GM23338 (cell line): ENCODE measurements at regions not wholly inside any gene's neighbourhood (a gene's known extent, or its start where the extent isn't known, plus 50 kb on each side); places are given as distances from the start of the nearest gene placed in this dataset.

Source experiments
- ATAC-seq: fragments of 200-7000 bp; cut with Tn5 transposase; 3 replicates; pipeline ENCODE4 v1.9.1; 2020
- DNase-seq: peaks from one replicate; pipeline ENCODE4 v3.0.0-alpha.2; 2015; ENCODE audit warnings: low spot score
- H2AFZ ChIP-seq: fragments of 200-600 bp; sonication (generic); 2 replicates; pipeline ENCODE4 v1.8.0; 2016; ENCODE audit warnings: antibody characterized with exemption, mild to moderate bottlenecking, moderate library complexity
- H3F3A ChIP-seq: fragments of 200-600 bp; sonication (generic); replicated peaks from 2 replicates; pipeline ENCODE4 v1.8.0; 2017; ENCODE audit warnings: antibody characterized with exemption, mixed run types, low read depth
- H3K27ac ChIP-seq: fragments of 200-600 bp; sonication (generic); 2 replicates; pipeline ENCODE4 v1.6.1; 2016; ENCODE audit warnings: low read depth
- H3K27me3 ChIP-seq: fragments of 200-600 bp; sonication (generic); 2 replicates; pipeline ENCODE4 v1.8.0; 2016; ENCODE audit warnings: mild to moderate bottlenecking, mixed run types, moderate library complexity; ENCODE audit not compliant: insufficient read depth
- H3K36me3 ChIP-seq: fragments of 200-600 bp; sonication (generic); 2 replicates; pipeline ENCODE4 v1.8.0; 2016; ENCODE audit warnings: mild to moderate bottlenecking; ENCODE audit not compliant: insufficient read depth
- H3K4me1 ChIP-seq: fragments of 200-600 bp; sonication (generic); 2 replicates; pipeline ENCODE4 v1.8.0; 2016; ENCODE audit warnings: mild to moderate bottlenecking, moderate library complexity; ENCODE audit not compliant: insufficient read depth
- H3K4me2 ChIP-seq: fragments of 200-600 bp; sonication (generic); 2 replicates; pipeline ENCODE4 v1.7.1; 2017; ENCODE audit warnings: mixed run types
- H3K4me3 ChIP-seq: fragments of 200-600 bp; sonication (generic); 2 replicates; pipeline ENCODE4 v1.6.1; 2016; ENCODE audit warnings: mixed run types
- H3K79me2 ChIP-seq: fragments of 200-600 bp; sonication (generic); replicated peaks from 2 replicates; pipeline ENCODE4 v1.8.0; 2017; ENCODE audit warnings: mild to moderate bottlenecking; ENCODE audit not compliant: insufficient read depth
- H3K9me2 ChIP-seq: fragments of 200-600 bp; sonication (generic); 2 replicates; pipeline ENCODE4 v1.8.0; 2017; ENCODE audit not compliant: insufficient read depth
- H4K20me1 ChIP-seq: fragments of 200-600 bp; sonication (generic); replicated peaks from 2 replicates; pipeline ENCODE4 v1.8.0; 2017; ENCODE audit warnings: mild to moderate bottlenecking; ENCODE audit not compliant: insufficient read depth
- H3K27ac Mint-ChIP-seq: 2 replicates; pipeline ENCODE4 v1.8.0; 2020; ENCODE audit warnings: inconsistent platforms, mild to moderate bottlenecking, moderate library complexity, mixed read lengths
- H3K27me3 Mint-ChIP-seq: 3 replicates; pipeline ENCODE4 v1.8.0; 2022; ENCODE audit warnings: low read depth, mild to moderate bottlenecking, moderate library complexity, mixed read lengths, inconsistent platforms; ENCODE audit not compliant: insufficient read depth, poor library complexity
- H3K36me3 Mint-ChIP-seq: 3 replicates; pipeline ENCODE4 v1.8.0; 2021; ENCODE audit warnings: low read depth, mild to moderate bottlenecking, inconsistent platforms, moderate library complexity, mixed read lengths
- H3K4me1 Mint-ChIP-seq: 3 replicates; pipeline ENCODE4 v1.8.0; 2020; ENCODE audit warnings: mild to moderate bottlenecking, inconsistent platforms, mixed read lengths
- H3K4me3 Mint-ChIP-seq: 3 replicates; pipeline ENCODE4 v1.8.0; 2021; ENCODE audit warnings: moderate library complexity, mild to moderate bottlenecking, inconsistent platforms, mixed read lengths
- H3K9me3 Mint-ChIP-seq: 3 replicates; pipeline ENCODE4 v1.8.0; 2020; ENCODE audit warnings: moderate library complexity, mild to moderate bottlenecking, inconsistent platforms, mixed read lengths
- CREB1 ChIP-seq: fragments of 250-450 bp; sonication (Bioruptor Pico); IDR thresholded peaks from 2 replicates; pipeline ENCODE4 v1.5.0; 2020; ENCODE audit warnings: low read depth, mild to moderate bottlenecking, moderate library complexity
- EZH2 ChIP-seq: fragments of 200-600 bp; sonication (generic); IDR thresholded peaks from one replicate; pipeline ENCODE4 v1.8.0; 2017; ENCODE audit warnings: antibody characterized with exemption, mild to moderate bottlenecking, low read depth; ENCODE audit not compliant: unreplicated experiment
- POLR2AphosphoS5 ChIP-seq: IDR thresholded peaks from 2 replicates; pipeline ENCODE4 v1.6.1; 2016; ENCODE audit warnings: antibody characterized with exemption, low read depth
- STAT1 ChIP-seq: IDR thresholded peaks from one replicate; pipeline ENCODE4 v1.6.1; 2016; ENCODE audit warnings: antibody characterized with exemption; ENCODE audit not compliant: unreplicated experiment
- ZNF114 ChIP-seq: fragments of 250-450 bp; sonication (Bioruptor Pico); IDR thresholded peaks from 2 replicates; pipeline ENCODE4 v1.5.0; 2020; ENCODE audit warnings: mild to moderate bottlenecking, moderate library complexity
- TF ChIP-seq, protein P1 (sequence below): fragments of 250-450 bp; sonication (Bioruptor Pico); IDR thresholded peaks from 2 replicates; pipeline ENCODE4 v1.5.0; 2020; ENCODE audit warnings: mild to moderate bottlenecking, moderate library complexity
- TF ChIP-seq, protein P2 (sequence below): IDR thresholded peaks from one replicate; pipeline ENCODE4 v1.6.1; 2018; ENCODE audit warnings: antibody characterized with exemption; ENCODE audit not compliant: unreplicated experiment

DNA sequence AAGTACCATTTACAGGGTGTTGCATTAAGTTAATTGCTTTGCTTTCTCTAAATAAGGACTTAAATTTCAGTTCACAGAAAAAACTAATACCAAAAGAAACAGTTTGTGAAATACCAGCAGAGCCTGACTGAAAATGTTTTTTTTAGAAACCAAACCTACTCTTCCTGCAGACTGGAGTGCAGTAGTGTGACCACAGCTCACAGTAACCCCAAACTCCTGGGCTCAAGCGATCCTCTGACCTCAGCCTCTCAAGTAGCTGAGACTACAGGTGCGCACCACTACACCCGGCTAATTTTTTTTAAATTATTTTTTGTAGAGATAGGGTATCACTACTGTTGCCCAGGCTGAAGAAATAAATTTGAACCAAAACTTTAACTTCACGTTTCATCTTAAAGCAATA is 103.5 kb upstream of the PLEKHA5 start:
- H3K4me1 ChIP-seq = peaks cover 24% of the 10 kb centered on the region
- 0 out of 2 replicates have a peak, but pooled peaks cover 2% of the 10 kb centered on the region for H3K9me2 ChIP-seq
- no peaks in the 10 kb centered on the region for H3K27me3 ChIP-seq
- H3K27ac ChIP-seq = no peak overlapping the region
- H3K79me2 ChIP-seq = no peaks in the 10 kb centered on the region
- peaks cover 12% of the 10 kb centered on the region; the same call in 2 of the 3 replicates for H3K9me3 Mint-ChIP-seq
- TF ChIP-seq STAT1 (no peak), POLR2AphosphoS5 (no peak), EZH2 (no peak), ZNF114 (CRISPR knock-in tag) (no peak), CREB1 (CRISPR knock-in tag) (no peak)
- TF ChIP-seq, protein P1, sequence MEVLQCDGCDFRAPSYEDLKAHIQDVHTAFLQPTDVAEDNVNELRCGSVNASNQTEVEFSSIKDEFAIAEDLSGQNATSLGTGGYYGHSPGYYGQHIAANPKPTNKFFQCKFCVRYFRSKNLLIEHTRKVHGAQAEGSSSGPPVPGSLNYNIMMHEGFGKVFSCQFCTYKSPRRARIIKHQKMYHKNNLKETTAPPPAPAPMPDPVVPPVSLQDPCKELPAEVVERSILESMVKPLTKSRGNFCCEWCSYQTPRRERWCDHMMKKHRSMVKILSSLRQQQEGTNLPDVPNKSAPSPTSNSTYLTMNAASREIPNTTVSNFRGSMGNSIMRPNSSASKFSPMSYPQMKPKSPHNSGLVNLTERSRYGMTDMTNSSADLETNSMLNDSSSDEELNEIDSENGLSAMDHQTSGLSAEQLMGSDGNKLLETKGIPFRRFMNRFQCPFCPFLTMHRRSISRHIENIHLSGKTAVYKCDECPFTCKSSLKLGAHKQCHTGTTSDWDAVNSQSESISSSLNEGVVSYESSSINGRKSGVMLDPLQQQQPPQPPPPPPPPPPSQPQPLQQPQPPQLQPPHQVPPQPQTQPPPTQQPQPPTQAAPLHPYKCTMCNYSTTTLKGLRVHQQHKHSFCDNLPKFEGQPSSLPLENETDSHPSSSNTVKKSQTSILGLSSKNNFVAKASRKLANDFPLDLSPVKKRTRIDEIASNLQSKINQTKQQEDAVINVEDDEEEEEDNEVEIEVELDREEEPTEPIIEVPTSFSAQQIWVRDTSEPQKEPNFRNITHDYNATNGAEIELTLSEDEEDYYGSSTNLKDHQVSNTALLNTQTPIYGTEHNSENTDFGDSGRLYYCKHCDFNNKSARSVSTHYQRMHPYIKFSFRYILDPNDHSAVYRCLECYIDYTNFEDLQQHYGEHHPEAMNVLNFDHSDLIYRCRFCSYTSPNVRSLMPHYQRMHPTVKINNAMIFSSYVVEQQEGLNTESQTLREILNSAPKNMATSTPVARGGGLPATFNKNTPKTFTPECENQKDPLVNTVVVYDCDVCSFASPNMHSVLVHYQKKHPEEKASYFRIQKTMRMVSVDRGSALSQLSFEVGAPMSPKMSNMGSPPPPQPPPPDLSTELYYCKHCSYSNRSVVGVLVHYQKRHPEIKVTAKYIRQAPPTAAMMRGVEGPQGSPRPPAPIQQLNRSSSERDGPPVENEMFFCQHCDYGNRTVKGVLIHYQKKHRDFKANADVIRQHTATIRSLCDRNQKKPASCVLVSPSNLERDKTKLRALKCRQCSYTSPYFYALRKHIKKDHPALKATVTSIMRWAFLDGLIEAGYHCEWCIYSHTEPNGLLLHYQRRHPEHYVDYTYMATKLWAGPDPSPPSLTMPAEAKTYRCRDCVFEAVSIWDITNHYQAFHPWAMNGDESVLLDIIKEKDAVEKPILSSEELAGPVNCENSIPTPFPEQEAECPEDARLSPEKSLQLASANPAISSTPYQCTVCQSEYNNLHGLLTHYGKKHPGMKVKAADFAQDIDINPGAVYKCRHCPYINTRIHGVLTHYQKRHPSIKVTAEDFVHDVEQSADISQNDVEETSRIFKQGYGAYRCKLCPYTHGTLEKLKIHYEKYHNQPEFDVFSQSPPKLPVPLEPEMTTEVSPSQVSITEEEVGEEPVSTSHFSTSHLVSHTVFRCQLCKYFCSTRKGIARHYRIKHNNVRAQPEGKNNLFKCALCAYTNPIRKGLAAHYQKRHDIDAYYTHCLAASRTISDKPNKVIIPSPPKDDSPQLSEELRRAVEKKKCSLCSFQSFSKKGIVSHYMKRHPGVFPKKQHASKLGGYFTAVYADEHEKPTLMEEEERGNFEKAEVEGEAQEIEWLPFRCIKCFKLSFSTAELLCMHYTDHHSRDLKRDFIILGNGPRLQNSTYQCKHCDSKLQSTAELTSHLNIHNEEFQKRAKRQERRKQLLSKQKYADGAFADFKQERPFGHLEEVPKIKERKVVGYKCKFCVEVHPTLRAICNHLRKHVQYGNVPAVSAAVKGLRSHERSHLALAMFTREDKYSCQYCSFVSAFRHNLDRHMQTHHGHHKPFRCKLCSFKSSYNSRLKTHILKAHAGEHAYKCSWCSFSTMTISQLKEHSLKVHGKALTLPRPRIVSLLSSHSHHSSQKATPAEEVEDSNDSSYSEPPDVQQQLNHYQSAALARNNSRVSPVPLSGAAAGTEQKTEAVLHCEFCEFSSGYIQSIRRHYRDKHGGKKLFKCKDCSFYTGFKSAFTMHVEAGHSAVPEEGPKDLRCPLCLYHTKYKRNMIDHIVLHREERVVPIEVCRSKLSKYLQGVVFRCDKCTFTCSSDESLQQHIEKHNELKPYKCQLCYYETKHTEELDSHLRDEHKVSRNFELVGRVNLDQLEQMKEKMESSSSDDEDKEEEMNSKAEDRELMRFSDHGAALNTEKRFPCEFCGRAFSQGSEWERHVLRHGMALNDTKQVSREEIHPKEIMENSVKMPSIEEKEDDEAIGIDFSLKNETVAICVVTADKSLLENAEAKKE (CRISPR knock-in tag) = no peak
- TF ChIP-seq, protein P2, sequence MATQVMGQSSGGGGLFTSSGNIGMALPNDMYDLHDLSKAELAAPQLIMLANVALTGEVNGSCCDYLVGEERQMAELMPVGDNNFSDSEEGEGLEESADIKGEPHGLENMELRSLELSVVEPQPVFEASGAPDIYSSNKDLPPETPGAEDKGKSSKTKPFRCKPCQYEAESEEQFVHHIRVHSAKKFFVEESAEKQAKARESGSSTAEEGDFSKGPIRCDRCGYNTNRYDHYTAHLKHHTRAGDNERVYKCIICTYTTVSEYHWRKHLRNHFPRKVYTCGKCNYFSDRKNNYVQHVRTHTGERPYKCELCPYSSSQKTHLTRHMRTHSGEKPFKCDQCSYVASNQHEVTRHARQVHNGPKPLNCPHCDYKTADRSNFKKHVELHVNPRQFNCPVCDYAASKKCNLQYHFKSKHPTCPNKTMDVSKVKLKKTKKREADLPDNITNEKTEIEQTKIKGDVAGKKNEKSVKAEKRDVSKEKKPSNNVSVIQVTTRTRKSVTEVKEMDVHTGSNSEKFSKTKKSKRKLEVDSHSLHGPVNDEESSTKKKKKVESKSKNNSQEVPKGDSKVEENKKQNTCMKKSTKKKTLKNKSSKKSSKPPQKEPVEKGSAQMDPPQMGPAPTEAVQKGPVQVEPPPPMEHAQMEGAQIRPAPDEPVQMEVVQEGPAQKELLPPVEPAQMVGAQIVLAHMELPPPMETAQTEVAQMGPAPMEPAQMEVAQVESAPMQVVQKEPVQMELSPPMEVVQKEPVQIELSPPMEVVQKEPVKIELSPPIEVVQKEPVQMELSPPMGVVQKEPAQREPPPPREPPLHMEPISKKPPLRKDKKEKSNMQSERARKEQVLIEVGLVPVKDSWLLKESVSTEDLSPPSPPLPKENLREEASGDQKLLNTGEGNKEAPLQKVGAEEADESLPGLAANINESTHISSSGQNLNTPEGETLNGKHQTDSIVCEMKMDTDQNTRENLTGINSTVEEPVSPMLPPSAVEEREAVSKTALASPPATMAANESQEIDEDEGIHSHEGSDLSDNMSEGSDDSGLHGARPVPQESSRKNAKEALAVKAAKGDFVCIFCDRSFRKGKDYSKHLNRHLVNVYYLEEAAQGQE = no peak
- peaks cover 11% of the 10 kb centered on the region; the same call in 2 of the 3 replicates for H3K36me3 Mint-ChIP-seq
- H3K4me2 ChIP-seq = peak overlapping the region; percentile 18; the same call in 1 of the 2 replicates
- H3K27me3 Mint-ChIP-seq = no peaks in the 10 kb centered on the region
- H3F3A ChIP-seq = no peaks in the 10 kb centered on the region
- no peak overlapping the region; the same call in 1 of the 2 replicates for H2AFZ ChIP-seq
- no peak for DNase-seq
- H4K20me1 ChIP-seq = no peaks in the 10 kb centered on the region
- no peak overlapping the region for H3K4me3 ChIP-seq
- H3K4me3 Mint-ChIP-seq = no peak overlapping the region
- H3K27ac Mint-ChIP-seq = no peak overlapping the region
- peaks cover 11% of the 10 kb centered on the region; the same call in 2 of the 3 replicates for H3K4me1 Mint-ChIP-seq
- ATAC-seq = peak; percentile 29; the same call in 1 of the 3 replicates
- no peaks in the 10 kb centered on the region for H3K36me3 ChIP-seq
